ENCODE measurements at regions not wholly inside any gene's neighbourhood (a gene's known extent, or its start where the extent isn't known, plus 50 kb on each side); places are given as distances from the start of the nearest gene placed in this dataset.

GRCh38 chr13:33644581-33645543 is 173.1 kb upstream of the RFC3 start:
- no peak overlapping the region for H3K4me3 ChIP-seq
- DNase-seq (peak; percentile 71 to 94 (median 92)), ATAC-seq (ENCODE audit: insufficient read depth, low FRiP score) (peak; percentile 12)
- peak overlapping the region in 1 of 2 donors; percentile 65 for H3K9ac ChIP-seq (ENCODE audit: insufficient read depth in 1 of 2, low read length in 2 of 2)
- peak overlapping the region; percentile 58 to 77 for H3K27ac ChIP-seq (ENCODE audit: low read depth in 1 of 2, low read length in 1 of 2)
- H3K4me1 ChIP-seq (ENCODE audit: control insufficient read depth in 5 of 5, insufficient read depth in 5 of 5, low read length in 5 of 5), result peaks cover 11 to 65% (median 32%) of the 10 kb centered on the region in 5 donors
- H3K36me3 ChIP-seq (ENCODE audit: control insufficient read depth in 4 of 4, insufficient read depth in 4 of 4, low read length in 4 of 4), result no peaks in the 10 kb centered on the region
- TF ChIP-seq, protein P1, sequence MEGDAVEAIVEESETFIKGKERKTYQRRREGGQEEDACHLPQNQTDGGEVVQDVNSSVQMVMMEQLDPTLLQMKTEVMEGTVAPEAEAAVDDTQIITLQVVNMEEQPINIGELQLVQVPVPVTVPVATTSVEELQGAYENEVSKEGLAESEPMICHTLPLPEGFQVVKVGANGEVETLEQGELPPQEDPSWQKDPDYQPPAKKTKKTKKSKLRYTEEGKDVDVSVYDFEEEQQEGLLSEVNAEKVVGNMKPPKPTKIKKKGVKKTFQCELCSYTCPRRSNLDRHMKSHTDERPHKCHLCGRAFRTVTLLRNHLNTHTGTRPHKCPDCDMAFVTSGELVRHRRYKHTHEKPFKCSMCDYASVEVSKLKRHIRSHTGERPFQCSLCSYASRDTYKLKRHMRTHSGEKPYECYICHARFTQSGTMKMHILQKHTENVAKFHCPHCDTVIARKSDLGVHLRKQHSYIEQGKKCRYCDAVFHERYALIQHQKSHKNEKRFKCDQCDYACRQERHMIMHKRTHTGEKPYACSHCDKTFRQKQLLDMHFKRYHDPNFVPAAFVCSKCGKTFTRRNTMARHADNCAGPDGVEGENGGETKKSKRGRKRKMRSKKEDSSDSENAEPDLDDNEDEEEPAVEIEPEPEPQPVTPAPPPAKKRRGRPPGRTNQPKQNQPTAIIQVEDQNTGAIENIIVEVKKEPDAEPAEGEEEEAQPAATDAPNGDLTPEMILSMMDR (IDR thresholded peaks at IDR 0.05; ENCODE audit: control extremely low read depth, extremely low read depth), result no peak
- H3K9me3 ChIP-seq (ENCODE audit: control insufficient read depth in 4 of 4, insufficient read depth in 3 of 4, low read length in 3 of 4), result peaks cover 0 to 2% (median 0%) of the 10 kb centered on the region in 4 donors
- 62 to 75% methylated on average over 8 of the region's 8 CpGs for WGBS, 2 donors
- no peaks in the 10 kb centered on the region for H3K27me3 ChIP-seq (ENCODE audit: control insufficient read depth in 3 of 3, insufficient read depth in 3 of 3, low read length in 2 of 3)

- WGBS, 2 donors, result 87 to 88% methylated on average over 10 of the region's 10 CpGs
- Histone ChIP-seq H3K4me3 (no peak overlapping the region), H3K9ac (ENCODE audit: insufficient read depth in 1 of 2, low read length in 2 of 2) (peak overlapping the region in 1 of 2 donors; percentile 65), H3K9me3 (ENCODE audit: control insufficient read depth in 4 of 4, insufficient read depth in 3 of 4, low read length in 3 of 4) (peaks cover 0 to 2% (median 0%) of the 10 kb centered on the region in 4 donors), H3K4me1 (ENCODE audit: control insufficient read depth in 5 of 5, insufficient read depth in 5 of 5, low read length in 5 of 5) (peaks cover 11 to 65% (median 32%) of the 10 kb centered on the region in 5 donors), H3K36me3 (ENCODE audit: control insufficient read depth in 4 of 4, insufficient read depth in 4 of 4, low read length in 4 of 4) (no peaks in the 10 kb centered on the region), H3K27me3 (ENCODE audit: control insufficient read depth in 3 of 3, insufficient read depth in 3 of 3, low read length in 2 of 3) (no peaks in the 10 kb centered on the region), H3K27ac (ENCODE audit: low read depth in 1 of 2, low read length in 1 of 2) (peak overlapping the region in 1 of 2 donors; percentile 58)
- TF ChIP-seq, protein P1 (IDR thresholded peaks at IDR 0.05; ENCODE audit: control extremely low read depth, extremely low read depth), result no peak
- no peak for DNase-seq
- ATAC-seq (ENCODE audit: insufficient read depth, low FRiP score), result no peak
Observed at GRCh38 chr13:33645591-33646554, 172.1 kb upstream of the RFC3 start.

DNA sequence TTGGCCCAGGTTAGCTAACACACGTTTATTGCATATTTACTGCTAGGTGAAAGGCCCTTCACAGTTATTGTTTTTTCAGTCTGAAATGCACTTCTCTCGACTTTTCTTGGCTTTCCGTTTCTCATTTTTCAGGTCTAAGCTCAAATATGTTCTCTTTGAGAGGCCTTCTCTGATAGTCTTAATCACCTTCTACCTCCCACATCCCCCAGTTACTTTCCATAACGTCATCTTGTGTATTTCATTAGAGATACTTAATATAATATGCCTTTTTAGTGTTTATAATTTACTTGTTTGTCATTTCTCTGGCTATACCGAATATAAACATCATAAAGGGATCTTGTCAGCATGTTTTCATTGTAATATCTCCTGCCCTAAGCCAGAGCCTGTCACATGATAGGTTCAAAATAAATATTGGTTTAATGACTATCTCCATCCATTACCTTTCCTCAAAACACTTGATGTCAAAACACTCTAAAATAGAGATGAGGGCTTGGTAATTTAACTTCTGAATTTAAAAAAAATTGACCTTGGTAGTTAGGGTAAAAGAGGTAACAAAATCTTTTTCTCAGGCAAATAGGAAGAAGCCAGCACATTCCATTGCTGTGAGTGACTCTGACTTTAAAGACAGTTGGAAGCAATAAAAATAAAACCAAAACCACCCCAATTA is 168.6 kb upstream of the RFC3 start:
- H3K36me3 ChIP-seq (ENCODE audit: control insufficient read depth in 4 of 4, insufficient read depth in 4 of 4, low read length in 4 of 4), result no peaks in the 10 kb centered on the region
- H3K27ac ChIP-seq (ENCODE audit: low read depth in 1 of 2, low read length in 1 of 2), result no peak overlapping the region
- H3K27me3 ChIP-seq (ENCODE audit: control insufficient read depth in 3 of 3, insufficient read depth in 3 of 3, low read length in 2 of 3), result no peaks in the 10 kb centered on the region
- TF ChIP-seq, protein P1 (IDR thresholded peaks at IDR 0.05; ENCODE audit: control extremely low read depth, extremely low read depth), result no peak
- H3K4me1 ChIP-seq (ENCODE audit: control insufficient read depth in 5 of 5, insufficient read depth in 5 of 5, low read length in 5 of 5), result peaks cover 4 to 32% (median 16%) of the 10 kb centered on the region in 5 donors
- 69 to 86% methylated on average over 5 of the region's 5 CpGs for WGBS, 2 donors
- DNase-seq, result peak in 1 of 3 donors; percentile 18
- no peak overlapping the region for H3K4me3 ChIP-seq
- no peak for ATAC-seq (ENCODE audit: insufficient read depth, low FRiP score)
- no peak overlapping the region for H3K9ac ChIP-seq (ENCODE audit: insufficient read depth in 1 of 2, low read length in 2 of 2)
- H3K9me3 ChIP-seq (ENCODE audit: control insufficient read depth in 4 of 4, insufficient read depth in 3 of 4, low read length in 3 of 4), result no peaks in the 10 kb centered on the region

All from lung (tissue), 11 donors.